ENCODE measurements at regions not wholly inside any gene's neighbourhood (a gene's known extent, or its start where the extent isn't known, plus 50 kb on each side); places are given as distances from the start of the nearest gene placed in this dataset.

DNA sequence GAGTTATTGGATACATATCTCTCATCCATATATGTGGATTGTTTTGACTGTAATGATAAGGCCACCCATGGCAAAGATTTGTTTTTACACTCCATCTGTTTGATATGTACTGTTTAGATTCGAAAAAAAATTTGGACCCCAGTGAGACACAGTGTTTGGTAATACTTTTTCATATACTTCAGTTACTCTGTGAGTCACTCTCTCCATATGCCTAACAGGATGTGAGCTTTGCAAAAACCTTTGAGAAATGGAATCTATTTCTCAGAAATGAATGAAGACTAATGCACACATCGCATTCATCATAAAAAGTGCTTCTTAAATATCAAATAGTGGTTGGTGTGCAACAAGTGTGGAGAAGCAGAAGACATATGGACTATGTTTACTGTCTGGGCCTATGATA lies 781.5 kb downstream of the SLC6A15 start:
- TF ChIP-seq, protein P1, sequence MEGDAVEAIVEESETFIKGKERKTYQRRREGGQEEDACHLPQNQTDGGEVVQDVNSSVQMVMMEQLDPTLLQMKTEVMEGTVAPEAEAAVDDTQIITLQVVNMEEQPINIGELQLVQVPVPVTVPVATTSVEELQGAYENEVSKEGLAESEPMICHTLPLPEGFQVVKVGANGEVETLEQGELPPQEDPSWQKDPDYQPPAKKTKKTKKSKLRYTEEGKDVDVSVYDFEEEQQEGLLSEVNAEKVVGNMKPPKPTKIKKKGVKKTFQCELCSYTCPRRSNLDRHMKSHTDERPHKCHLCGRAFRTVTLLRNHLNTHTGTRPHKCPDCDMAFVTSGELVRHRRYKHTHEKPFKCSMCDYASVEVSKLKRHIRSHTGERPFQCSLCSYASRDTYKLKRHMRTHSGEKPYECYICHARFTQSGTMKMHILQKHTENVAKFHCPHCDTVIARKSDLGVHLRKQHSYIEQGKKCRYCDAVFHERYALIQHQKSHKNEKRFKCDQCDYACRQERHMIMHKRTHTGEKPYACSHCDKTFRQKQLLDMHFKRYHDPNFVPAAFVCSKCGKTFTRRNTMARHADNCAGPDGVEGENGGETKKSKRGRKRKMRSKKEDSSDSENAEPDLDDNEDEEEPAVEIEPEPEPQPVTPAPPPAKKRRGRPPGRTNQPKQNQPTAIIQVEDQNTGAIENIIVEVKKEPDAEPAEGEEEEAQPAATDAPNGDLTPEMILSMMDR (IDR thresholded peaks at IDR 0.05; ENCODE audit: low read depth, low read length, missing input control) = no peak
- TF ChIP-seq, protein P2, sequence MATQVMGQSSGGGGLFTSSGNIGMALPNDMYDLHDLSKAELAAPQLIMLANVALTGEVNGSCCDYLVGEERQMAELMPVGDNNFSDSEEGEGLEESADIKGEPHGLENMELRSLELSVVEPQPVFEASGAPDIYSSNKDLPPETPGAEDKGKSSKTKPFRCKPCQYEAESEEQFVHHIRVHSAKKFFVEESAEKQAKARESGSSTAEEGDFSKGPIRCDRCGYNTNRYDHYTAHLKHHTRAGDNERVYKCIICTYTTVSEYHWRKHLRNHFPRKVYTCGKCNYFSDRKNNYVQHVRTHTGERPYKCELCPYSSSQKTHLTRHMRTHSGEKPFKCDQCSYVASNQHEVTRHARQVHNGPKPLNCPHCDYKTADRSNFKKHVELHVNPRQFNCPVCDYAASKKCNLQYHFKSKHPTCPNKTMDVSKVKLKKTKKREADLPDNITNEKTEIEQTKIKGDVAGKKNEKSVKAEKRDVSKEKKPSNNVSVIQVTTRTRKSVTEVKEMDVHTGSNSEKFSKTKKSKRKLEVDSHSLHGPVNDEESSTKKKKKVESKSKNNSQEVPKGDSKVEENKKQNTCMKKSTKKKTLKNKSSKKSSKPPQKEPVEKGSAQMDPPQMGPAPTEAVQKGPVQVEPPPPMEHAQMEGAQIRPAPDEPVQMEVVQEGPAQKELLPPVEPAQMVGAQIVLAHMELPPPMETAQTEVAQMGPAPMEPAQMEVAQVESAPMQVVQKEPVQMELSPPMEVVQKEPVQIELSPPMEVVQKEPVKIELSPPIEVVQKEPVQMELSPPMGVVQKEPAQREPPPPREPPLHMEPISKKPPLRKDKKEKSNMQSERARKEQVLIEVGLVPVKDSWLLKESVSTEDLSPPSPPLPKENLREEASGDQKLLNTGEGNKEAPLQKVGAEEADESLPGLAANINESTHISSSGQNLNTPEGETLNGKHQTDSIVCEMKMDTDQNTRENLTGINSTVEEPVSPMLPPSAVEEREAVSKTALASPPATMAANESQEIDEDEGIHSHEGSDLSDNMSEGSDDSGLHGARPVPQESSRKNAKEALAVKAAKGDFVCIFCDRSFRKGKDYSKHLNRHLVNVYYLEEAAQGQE (IDR thresholded peaks at IDR 0.05) = no peak
- TF ChIP-seq, protein P3, sequence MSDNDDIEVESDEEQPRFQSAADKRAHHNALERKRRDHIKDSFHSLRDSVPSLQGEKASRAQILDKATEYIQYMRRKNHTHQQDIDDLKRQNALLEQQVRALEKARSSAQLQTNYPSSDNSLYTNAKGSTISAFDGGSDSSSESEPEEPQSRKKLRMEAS (IDR thresholded peaks at IDR 0.05) = no peak
- TF ChIP-seq RXRA (IDR thresholded peaks at IDR 0.05) (no peak), YY1 (IDR thresholded peaks at IDR 0.05) (no peak)
- TF ChIP-seq, protein P4, sequence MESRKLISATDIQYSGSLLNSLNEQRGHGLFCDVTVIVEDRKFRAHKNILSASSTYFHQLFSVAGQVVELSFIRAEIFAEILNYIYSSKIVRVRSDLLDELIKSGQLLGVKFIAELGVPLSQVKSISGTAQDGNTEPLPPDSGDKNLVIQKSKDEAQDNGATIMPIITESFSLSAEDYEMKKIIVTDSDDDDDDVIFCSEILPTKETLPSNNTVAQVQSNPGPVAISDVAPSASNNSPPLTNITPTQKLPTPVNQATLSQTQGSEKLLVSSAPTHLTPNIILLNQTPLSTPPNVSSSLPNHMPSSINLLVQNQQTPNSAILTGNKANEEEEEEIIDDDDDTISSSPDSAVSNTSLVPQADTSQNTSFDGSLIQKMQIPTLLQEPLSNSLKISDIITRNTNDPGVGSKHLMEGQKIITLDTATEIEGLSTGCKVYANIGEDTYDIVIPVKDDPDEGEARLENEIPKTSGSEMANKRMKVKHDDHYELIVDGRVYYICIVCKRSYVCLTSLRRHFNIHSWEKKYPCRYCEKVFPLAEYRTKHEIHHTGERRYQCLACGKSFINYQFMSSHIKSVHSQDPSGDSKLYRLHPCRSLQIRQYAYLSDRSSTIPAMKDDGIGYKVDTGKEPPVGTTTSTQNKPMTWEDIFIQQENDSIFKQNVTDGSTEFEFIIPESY (IDR thresholded peaks at IDR 0.05) = no peak
- TF ChIP-seq, protein P5, sequence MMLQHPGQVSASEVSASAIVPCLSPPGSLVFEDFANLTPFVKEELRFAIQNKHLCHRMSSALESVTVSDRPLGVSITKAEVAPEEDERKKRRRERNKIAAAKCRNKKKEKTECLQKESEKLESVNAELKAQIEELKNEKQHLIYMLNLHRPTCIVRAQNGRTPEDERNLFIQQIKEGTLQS (IDR thresholded peaks at IDR 0.05) = no peak
